ENCODE measurements at regions not wholly inside any gene's neighbourhood (a gene's known extent, or its start where the extent isn't known, plus 50 kb on each side); places are given as distances from the start of the nearest gene placed in this dataset.

- TF ChIP-seq POLR2A (IDR thresholded peaks at IDR 0.05) = no peak
- TF ChIP-seq, protein P1, sequence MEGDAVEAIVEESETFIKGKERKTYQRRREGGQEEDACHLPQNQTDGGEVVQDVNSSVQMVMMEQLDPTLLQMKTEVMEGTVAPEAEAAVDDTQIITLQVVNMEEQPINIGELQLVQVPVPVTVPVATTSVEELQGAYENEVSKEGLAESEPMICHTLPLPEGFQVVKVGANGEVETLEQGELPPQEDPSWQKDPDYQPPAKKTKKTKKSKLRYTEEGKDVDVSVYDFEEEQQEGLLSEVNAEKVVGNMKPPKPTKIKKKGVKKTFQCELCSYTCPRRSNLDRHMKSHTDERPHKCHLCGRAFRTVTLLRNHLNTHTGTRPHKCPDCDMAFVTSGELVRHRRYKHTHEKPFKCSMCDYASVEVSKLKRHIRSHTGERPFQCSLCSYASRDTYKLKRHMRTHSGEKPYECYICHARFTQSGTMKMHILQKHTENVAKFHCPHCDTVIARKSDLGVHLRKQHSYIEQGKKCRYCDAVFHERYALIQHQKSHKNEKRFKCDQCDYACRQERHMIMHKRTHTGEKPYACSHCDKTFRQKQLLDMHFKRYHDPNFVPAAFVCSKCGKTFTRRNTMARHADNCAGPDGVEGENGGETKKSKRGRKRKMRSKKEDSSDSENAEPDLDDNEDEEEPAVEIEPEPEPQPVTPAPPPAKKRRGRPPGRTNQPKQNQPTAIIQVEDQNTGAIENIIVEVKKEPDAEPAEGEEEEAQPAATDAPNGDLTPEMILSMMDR (IDR thresholded peaks at IDR 0.05) = no peak
Measured at GRCh38 chr3:197420566-197420965, 122.2 kb upstream of the DLG1 start.
